ENCODE measurements at regions not wholly inside any gene's neighbourhood (a gene's known extent, or its start where the extent isn't known, plus 50 kb on each side); places are given as distances from the start of the nearest gene placed in this dataset.

DNA sequence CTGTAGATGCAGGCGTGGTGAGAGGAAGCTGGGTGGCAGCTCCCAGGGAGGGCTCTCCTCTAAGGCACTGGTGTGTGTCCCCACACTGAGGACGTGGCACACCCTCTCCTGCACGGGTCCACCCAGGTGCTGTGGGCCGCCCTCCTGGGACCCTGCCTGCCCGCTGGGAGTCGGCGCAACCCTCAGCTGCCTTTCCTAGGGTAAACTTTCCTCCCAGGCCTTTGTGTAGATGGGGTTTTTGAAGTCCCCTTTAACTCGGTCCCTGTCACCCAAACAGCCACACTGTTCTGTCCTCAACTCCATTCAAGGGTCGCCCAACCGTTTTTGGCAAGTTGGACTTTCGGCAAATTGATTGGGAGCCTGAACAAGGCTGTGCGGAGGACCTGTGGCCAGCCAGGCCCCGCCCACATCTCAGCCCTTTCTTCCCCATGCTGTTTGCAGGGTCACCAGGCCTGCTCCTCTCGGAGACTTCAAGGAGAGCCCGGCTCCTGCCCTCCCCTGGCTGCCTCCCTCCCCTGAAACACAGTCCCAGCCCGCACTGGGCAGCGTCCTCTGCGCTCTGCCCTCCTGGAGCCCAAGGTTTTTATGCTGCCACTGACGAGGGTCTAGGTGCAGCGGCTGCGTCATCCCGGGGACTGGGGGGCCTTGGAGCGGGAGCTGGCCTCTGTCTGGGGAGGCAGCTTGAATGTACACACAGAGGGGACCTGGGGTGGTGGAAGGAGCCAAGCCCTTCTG is 1126.2 kb downstream of the BRD1 start:
- Histone ChIP-seq H3K9me3 (ENCODE audit: control insufficient read depth, insufficient read depth, low read length) (no peaks in the 10 kb centered on the region), H3K27me3 (ENCODE audit: control insufficient read depth, low read length) (no peaks in the 10 kb centered on the region), H3K36me3 (ENCODE audit: control insufficient read depth, low read length) (no peaks in the 10 kb centered on the region), H3K9me2 (replicated peaks; ENCODE audit: control insufficient read depth, low read length) (no peaks in the 10 kb centered on the region), H3K4me3 (ENCODE audit: low read length) (no peak overlapping the region), H3K79me2 (ENCODE audit: control insufficient read depth, low read length) (no peaks in the 10 kb centered on the region), H4K20me1 (ENCODE audit: control insufficient read depth, insufficient read depth, low read depth, low read length) (no peaks in the 10 kb centered on the region), H3K4me2 (ENCODE audit: low read length) (no peak overlapping the region), H3K4me1 (ENCODE audit: control insufficient read depth, low read length) (no peaks in the 10 kb centered on the region), H3F3A (ENCODE audit: control insufficient read depth, insufficient read depth) (no peaks in the 10 kb centered on the region), H3K27ac (ENCODE audit: low read depth, low read length) (no peak overlapping the region)
- TF ChIP-seq, protein P1, sequence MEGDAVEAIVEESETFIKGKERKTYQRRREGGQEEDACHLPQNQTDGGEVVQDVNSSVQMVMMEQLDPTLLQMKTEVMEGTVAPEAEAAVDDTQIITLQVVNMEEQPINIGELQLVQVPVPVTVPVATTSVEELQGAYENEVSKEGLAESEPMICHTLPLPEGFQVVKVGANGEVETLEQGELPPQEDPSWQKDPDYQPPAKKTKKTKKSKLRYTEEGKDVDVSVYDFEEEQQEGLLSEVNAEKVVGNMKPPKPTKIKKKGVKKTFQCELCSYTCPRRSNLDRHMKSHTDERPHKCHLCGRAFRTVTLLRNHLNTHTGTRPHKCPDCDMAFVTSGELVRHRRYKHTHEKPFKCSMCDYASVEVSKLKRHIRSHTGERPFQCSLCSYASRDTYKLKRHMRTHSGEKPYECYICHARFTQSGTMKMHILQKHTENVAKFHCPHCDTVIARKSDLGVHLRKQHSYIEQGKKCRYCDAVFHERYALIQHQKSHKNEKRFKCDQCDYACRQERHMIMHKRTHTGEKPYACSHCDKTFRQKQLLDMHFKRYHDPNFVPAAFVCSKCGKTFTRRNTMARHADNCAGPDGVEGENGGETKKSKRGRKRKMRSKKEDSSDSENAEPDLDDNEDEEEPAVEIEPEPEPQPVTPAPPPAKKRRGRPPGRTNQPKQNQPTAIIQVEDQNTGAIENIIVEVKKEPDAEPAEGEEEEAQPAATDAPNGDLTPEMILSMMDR (IDR thresholded peaks at IDR 0.05; ENCODE audit: low read depth, low read length, poor library complexity, severe bottlenecking), result no peak
- no peak for TF ChIP-seq EZH2phosphoT487 (IDR thresholded peaks at IDR 0.05; ENCODE audit: borderline replicate concordance, low read length)

DNA sequence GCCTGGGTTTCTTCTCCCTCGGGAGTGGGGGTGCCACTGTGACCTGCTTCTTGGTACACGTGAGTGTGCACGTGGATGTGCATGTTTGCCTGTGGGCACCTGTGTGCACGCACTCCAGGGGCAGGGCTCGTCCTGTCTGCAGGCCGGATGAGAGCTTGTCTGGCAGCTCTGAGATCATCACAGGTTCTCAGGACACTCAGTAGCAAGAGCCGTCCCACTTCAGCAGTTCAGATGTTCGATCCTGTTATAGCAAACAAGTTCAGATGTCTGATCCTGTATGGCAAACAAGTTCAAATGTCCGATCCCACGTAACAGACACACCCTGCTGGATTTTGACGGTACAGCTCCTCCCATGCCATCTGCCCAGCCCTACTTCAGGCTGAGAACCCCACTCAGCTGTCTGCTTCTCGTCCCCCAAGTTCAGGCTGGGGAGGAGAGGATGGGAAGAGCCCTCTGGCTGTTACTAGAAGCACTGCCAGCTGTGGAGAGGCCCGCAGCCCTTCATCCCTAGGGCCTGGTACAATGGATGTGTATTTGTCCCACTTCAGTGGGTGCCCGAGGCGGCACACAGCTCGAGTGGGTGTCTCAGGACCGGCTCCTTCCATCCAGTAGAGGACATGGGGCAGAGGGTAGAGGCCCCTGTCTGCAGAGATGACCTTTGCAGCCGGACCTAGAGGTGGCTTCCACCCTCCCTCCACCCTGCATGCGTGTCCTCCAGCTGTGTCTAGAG is 1126.9 kb downstream of the BRD1 start:
- TF ChIP-seq EZH2phosphoT487 (IDR thresholded peaks at IDR 0.05; ENCODE audit: borderline replicate concordance, low read length), result no peak
- TF ChIP-seq, protein P1 (IDR thresholded peaks at IDR 0.05; ENCODE audit: low read depth, low read length, poor library complexity, severe bottlenecking), result no peak
- no peak overlapping the region for H3K4me3 ChIP-seq (ENCODE audit: low read length)
- no peaks in the 10 kb centered on the region for H3K4me1 ChIP-seq (ENCODE audit: control insufficient read depth, low read length)
- H3F3A ChIP-seq (ENCODE audit: control insufficient read depth, insufficient read depth), result no peaks in the 10 kb centered on the region
- no peak overlapping the region for H3K4me2 ChIP-seq (ENCODE audit: low read length)
- no peaks in the 10 kb centered on the region for H3K36me3 ChIP-seq (ENCODE audit: control insufficient read depth, low read length)
- H3K27ac ChIP-seq (ENCODE audit: low read depth, low read length), result no peak overlapping the region
- H3K79me2 ChIP-seq (ENCODE audit: control insufficient read depth, low read length), result no peaks in the 10 kb centered on the region
- no peaks in the 10 kb centered on the region for H3K9me2 ChIP-seq (replicated peaks; ENCODE audit: control insufficient read depth, low read length)
- no peaks in the 10 kb centered on the region for H4K20me1 ChIP-seq (ENCODE audit: control insufficient read depth, insufficient read depth, low read depth, low read length)
- H3K9me3 ChIP-seq (ENCODE audit: control insufficient read depth, insufficient read depth, low read length), result no peaks in the 10 kb centered on the region
- no peaks in the 10 kb centered on the region for H3K27me3 ChIP-seq (ENCODE audit: control insufficient read depth, low read length)

DNA sequence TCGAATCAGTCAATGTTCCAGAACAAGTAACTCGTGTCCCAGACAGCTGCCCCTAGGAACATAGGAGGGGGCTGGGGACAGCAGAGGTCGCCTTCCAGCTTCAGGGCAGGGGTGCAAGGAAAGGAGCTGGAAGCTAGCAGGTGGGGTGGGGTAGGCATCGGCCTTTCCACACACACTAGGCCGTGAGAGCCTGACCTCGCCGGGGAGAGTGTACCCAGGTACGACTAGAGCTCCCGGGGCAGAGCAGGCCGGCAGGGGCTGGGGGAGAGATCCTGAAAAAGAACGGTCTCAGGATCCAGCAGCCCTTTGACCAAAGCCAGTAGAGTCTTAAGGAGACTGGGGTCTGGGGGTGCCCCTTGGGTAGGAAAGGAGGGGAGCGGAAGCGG is 1127.5 kb downstream of the BRD1 start:
- Histone ChIP-seq H3K4me3 (ENCODE audit: low read length) (no peak overlapping the region), H3K79me2 (ENCODE audit: control insufficient read depth, low read length) (no peaks in the 10 kb centered on the region), H3K9me3 (ENCODE audit: control insufficient read depth, insufficient read depth, low read length) (no peaks in the 10 kb centered on the region), H4K20me1 (ENCODE audit: control insufficient read depth, insufficient read depth, low read depth, low read length) (no peaks in the 10 kb centered on the region), H3K27me3 (ENCODE audit: control insufficient read depth, low read length) (no peaks in the 10 kb centered on the region), H3K4me2 (ENCODE audit: low read length) (no peak overlapping the region), H3K9me2 (replicated peaks; ENCODE audit: control insufficient read depth, low read length) (no peaks in the 10 kb centered on the region), H3K36me3 (ENCODE audit: control insufficient read depth, low read length) (no peaks in the 10 kb centered on the region), H3K4me1 (ENCODE audit: control insufficient read depth, low read length) (no peaks in the 10 kb centered on the region), H3K27ac (ENCODE audit: low read depth, low read length) (no peak overlapping the region), H3F3A (ENCODE audit: control insufficient read depth, insufficient read depth) (no peaks in the 10 kb centered on the region)
- TF ChIP-seq, protein P1 (IDR thresholded peaks at IDR 0.05; ENCODE audit: low read depth, low read length, poor library complexity, severe bottlenecking), result no peak
- TF ChIP-seq EZH2phosphoT487 (IDR thresholded peaks at IDR 0.05; ENCODE audit: borderline replicate concordance, low read length), result no peak
